ENCODE measurements at regions not wholly inside any gene's neighbourhood (a gene's known extent, or its start where the extent isn't known, plus 50 kb on each side); places are given as distances from the start of the nearest gene placed in this dataset.

DNA sequence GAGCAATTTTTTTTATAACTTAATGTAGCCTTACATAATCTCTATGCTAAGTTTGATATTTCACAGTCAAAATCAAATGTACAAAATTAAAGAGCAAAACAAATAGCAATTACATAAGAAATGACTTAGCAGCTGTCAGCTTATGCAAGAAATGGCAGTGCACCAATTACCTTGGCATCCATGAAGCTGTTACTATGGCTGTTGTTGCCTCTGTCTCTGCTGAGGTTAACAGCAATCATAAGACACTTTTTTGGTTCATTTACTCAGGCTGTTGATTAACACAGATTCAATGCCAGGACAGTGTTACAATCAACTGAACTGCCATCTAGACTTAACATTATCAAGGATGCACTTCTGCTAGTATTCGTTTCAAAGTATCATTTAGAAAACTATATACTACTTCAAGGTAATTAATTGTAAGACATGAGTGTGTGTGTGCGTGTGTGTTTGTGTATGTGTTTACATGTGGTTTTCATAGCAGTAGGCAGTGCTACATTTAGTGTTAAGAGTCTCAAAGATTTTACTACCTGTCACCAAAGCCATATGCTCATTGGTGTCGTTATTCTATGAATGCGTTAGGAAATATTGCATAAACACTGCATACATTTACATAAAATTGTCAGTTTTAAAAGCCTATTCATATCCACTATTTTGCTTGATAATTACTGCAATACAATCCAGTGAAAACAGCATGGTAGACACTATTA, 1084.2 kb upstream of the COX7C start (continued):
- TF ChIP-seq, protein P1, sequence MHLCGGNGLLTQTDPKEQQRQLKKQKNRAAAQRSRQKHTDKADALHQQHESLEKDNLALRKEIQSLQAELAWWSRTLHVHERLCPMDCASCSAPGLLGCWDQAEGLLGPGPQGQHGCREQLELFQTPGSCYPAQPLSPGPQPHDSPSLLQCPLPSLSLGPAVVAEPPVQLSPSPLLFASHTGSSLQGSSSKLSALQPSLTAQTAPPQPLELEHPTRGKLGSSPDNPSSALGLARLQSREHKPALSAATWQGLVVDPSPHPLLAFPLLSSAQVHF (CRISPR knock-in tag; IDR thresholded peaks at IDR 0.05) = no peak

DNA sequence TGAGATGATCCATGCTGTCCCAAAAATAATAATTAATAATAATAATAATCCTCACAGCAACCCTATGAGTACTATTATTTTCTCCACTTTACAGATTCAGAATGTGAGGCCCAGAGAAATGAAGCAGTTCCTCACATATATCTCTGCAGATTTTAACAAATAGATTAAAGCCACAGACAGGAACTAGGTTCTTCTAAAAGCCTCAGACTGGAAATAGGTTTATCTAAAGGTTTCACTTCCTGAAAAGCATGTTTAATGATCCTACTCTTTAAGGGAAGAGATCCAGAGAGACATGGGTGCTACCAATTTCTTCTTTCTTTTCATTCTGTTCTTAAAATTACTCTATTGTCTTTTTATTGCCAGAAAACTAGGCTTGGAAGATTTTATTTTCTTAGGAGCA, 1079.4 kb upstream of the COX7C start:
- FAIRE-seq (no peak), ATAC-seq (no peak), DNase-seq (ENCODE audit: low spot score) (no peak)
- Histone ChIP-seq H4K20me1 (ENCODE audit: insufficient read depth, low read length) (no peaks in the 10 kb centered on the region), H3K27me3 (ENCODE audit: control insufficient read depth in 1 of 2, insufficient read depth in 2 of 2, low read length in 2 of 2) (no peaks in the 10 kb centered on the region), H3K4me2 (ENCODE audit: low read depth, low read length) (no peak overlapping the region), H3K79me2 (ENCODE audit: insufficient read depth, low read length) (no peaks in the 10 kb centered on the region), H3K36me3 (replicated peaks in 1 of 2; ENCODE audit: control insufficient read depth in 1 of 2, insufficient read depth in 2 of 2, low read length in 2 of 2) (no peaks in the 10 kb centered on the region), H3K9ac (ENCODE audit: insufficient read depth, low read depth, low read length) (no peak overlapping the region), H3K4me1 (ENCODE audit: insufficient read depth, low read length) (no peaks in the 10 kb centered on the region), H3K27ac (ENCODE audit: extremely low read length, insufficient read depth, low read length) (no peak overlapping the region), H3K9me3 (ENCODE audit: low read length) (no peaks in the 10 kb centered on the region), H3K4me3 (replicated peaks in 1 of 3; ENCODE audit: insufficient read depth in 1 of 3, low read depth in 2 of 3, low read length in 3 of 3) (no peak overlapping the region), H2AFZ (ENCODE audit: low read length) (no peak overlapping the region)
- no TSS peak for BruUV-seq (replicated peaks)
- ChIA-PET CTCF (ENCODE audit: low intra/inter-chr PET ratio, low total read pairs) (no interaction called here), POLR2A (no interaction called here)
- in situ Hi-C loops (cut with HindIII; ENCODE audit: extremely low pct_ligation_motif_present, low pct_unique_long_range_greater_than_20kb) = no loop called here
- no peak for TF ChIP-seq ZBTB1 (CRISPR knock-in tag; IDR thresholded peaks at IDR 0.05; ENCODE audit: borderline replicate concordance)
- TF ChIP-seq NFKB2 (CRISPR knock-in tag; IDR thresholded peaks at IDR 0.05; ENCODE audit: borderline replicate concordance) = no peak
- TF ChIP-seq ZKSCAN8 (CRISPR knock-in tag; IDR thresholded peaks at IDR 0.05; ENCODE audit: borderline replicate concordance) = no peak
- TF ChIP-seq, protein P2, sequence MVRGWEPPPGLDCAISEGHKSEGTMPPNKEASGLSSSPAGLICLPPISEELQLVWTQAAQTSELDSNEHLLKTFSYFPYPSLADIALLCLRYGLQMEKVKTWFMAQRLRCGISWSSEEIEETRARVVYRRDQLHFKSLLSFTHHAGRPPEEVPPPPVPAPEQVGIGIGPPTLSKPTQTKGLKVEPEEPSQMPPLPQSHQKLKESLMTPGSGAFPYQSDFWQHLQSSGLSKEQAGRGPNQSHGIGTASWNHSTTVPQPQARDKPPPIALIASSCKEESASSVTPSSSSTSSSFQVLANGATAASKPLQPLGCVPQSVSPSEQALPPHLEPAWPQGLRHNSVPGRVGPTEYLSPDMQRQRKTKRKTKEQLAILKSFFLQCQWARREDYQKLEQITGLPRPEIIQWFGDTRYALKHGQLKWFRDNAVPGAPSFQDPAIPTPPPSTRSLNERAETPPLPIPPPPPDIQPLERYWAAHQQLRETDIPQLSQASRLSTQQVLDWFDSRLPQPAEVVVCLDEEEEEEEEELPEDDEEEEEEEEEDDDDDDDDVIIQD (CRISPR knock-in tag; IDR thresholded peaks at IDR 0.05; ENCODE audit: low read depth) = no peak
- TF ChIP-seq ZNF839 (CRISPR knock-in tag; IDR thresholded peaks at IDR 0.05; ENCODE audit: borderline replicate concordance) = no peak
- TF ChIP-seq GATA4 (IDR thresholded peaks at IDR 0.05; ENCODE audit: borderline replicate concordance, low read depth) = no peak
- TF ChIP-seq NFE2L1 (CRISPR knock-in tag; IDR thresholded peaks at IDR 0.05; ENCODE audit: borderline replicate concordance) = no peak
- TF ChIP-seq, protein P3, sequence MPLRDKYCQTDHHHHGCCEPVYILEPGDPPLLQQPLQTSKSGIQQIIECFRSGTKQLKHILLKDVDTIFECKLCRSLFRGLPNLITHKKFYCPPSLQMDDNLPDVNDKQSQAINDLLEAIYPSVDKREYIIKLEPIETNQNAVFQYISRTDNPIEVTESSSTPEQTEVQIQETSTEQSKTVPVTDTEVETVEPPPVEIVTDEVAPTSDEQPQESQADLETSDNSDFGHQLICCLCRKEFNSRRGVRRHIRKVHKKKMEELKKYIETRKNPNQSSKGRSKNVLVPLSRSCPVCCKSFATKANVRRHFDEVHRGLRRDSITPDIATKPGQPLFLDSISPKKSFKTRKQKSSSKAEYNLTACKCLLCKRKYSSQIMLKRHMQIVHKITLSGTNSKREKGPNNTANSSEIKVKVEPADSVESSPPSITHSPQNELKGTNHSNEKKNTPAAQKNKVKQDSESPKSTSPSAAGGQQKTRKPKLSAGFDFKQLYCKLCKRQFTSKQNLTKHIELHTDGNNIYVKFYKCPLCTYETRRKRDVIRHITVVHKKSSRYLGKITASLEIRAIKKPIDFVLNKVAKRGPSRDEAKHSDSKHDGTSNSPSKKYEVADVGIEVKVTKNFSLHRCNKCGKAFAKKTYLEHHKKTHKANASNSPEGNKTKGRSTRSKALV (CRISPR knock-in tag; IDR thresholded peaks at IDR 0.05) = no peak
- no peak for TF ChIP-seq ZNF138 (CRISPR knock-in tag; IDR thresholded peaks at IDR 0.05; ENCODE audit: low read depth)
- TF ChIP-seq ZNF550 (CRISPR knock-in tag; IDR thresholded peaks at IDR 0.05; ENCODE audit: borderline replicate concordance) = no peak
- TF ChIP-seq NBN (conservative IDR thresholded peaks at IDR 0.05) = no peak
- TF ChIP-seq MXD4 (CRISPR knock-in tag; IDR thresholded peaks at IDR 0.05) = no peak
- intact Hi-C loops (cut with micrococcal nuclease; ENCODE audit: unreplicated experiment) = no loop called here

All from HepG2 (cell line).